Stimulated activated CD8-positive, alpha-beta memory T cell treated with anti-CD3 and anti-CD28 coated beads, Interleukin-7, amount 100 ng/mL, for 1 hour (primary cell): ENCODE measurements at regions not wholly inside any gene's neighbourhood (a gene's known extent, or its start where the extent isn't known, plus 50 kb on each side); places are given as distances from the start of the nearest gene placed in this dataset.
"Not testable (repeated sequence)": the region's sequence is repeated elsewhere in the genome, so short reads cannot be mapped to it uniquely, and the experiment has no call there.

Experiments used
- DNase-seq, 2 donors: peaks; one replicate each; pipeline ENCODE4 v3.0.0-alpha.2; 2020; ENCODE audit warnings: low read depth in 2 of 2

DNA sequence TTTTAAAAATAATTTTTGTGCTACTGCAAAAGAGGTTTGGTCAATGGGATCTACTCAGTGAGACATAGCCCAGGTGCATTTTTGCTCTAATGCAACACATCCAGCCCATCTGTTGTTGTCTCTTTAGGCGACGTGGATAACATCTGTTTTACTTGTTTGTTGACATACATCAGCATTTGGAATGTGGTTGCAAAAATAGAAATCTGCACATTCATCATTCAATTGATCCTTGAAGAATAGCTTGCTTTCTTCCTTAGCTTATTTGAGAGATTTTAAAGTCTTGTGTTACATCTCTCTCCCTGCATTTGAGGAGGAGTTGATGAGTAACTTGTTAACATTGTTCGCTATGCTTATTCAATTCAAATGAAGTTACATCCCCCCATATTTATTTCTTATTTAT lies 1202.3 kb downstream of the NSUN3 start:
- DNase-seq = no peak

DNA sequence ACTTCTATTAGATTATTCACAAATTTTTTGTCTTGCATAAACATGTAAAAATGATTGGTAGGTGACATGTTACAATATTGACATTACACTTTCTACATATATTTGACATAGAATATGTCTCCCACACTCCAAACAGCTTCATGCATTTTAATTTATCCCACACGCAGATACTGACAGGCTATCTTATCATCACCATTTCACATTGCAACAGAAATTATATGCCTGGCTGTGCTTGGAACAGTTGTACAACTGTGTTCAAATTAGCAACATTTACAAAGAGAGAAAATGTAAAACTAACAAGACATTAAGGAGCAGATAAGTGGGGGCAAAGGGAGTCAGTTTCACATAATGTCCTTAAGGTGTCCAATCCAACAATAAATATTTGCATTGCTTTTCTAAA lies 1208.5 kb downstream of the NSUN3 start:
- DNase-seq = no peak

DNA sequence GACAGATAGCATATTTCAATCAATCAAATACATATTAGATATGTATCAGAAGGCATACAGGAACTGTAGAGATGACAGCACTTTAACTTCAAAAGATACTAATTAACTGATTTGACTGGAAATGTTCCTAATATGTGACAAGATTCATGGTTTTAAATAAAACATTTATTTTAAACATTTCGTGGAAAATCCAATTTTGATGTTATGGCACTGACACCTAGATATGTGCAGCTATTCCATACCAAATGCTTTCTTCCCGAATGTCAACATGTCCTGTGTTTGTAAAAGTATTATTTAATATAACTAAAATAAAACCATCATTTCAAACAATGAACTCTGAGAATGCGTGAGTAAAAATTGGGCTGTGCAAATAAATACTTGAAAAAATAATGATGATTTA lies 1209.3 kb downstream of the NSUN3 start:
- DNase-seq = no peak

DNA sequence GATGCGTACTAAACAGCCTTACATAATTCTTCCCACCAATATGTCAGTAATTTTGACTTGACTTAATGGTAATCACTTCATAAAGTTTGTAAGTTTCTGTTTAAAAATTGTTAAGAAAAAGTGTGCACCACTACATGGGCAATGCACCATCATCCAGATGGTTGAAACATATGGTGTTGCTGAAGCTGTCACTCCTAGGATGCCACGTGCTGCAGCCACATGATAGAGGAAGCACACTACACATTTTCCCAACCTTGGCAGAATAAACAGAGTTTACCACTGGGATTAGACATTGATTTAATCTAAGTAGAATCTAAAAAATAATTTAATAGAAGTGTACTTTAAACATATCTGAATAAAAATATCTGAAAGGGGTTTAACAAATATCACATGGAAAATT lies 1209.9 kb downstream of the NSUN3 start:
- DNase-seq = no peak

DNA sequence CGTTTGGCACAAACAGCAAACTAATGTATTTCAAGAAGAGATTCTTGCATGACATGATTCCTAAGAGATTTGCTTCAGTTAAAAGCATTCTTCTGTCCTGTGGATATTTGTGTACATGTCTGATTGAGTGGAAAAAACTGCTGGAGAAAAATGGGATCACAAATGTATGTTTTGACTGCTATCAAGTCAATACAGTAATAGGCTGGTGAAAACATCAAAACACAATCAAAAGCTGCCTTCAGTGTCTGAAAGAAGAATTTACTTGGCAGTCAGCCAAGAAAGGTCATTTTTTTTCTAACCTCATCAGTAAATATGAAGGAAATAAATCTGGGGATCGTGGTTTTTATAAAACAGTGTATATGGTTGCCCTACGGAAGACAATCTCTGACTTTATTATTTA lies 1214.8 kb downstream of the NSUN3 start:
- no peak for DNase-seq

DNA sequence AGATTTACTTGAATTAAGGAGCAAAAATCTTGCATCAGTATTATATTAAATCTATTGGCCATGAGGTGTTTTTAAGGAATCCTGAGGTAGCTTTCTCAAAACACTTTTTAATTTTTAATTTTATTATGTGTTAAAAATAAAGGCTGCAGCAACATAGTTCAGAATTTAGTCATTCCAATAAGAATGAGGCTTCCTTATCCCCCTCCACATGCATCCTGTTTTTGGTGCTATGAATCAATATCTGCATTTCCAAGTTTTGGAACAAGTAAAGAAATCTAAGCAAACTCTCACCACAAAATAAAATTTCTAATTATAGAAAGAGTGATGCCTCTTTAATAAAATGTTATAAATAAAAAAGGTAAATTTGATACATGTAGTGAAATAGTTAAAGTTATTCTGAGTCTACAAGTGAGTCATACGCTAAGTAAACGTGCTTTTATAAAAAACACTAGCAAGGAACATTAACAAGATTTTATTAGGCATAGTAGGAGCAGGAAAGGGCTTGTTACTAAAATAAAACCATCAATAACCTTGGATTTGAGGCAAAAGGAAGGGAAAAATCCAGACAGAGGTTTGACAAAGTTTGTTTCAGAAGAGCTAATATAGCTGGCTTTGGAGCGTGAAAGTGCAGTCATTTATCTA lies 1218.0 kb downstream of the NSUN3 start:
- DNase-seq = no peak

DNA sequence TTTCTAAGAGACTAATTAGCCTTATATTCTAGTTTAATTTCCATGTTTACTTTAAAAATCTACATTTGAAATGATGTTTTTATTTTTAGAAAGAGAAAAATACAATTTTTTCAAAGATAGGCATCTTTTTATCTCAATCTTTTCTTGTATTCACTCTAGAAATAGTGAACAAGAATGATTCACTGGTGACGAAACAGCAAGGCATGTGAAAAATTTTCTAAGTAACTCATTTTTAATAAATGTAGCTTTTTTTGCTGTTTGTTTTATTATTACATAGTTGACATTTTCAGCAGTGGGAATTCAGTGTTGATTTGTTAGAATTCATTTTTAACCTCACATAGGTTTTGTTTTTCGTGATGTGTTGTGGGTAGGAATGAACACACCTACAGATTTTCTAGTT lies 1226.4 kb downstream of the NSUN3 start:
- no peak for DNase-seq

DNA sequence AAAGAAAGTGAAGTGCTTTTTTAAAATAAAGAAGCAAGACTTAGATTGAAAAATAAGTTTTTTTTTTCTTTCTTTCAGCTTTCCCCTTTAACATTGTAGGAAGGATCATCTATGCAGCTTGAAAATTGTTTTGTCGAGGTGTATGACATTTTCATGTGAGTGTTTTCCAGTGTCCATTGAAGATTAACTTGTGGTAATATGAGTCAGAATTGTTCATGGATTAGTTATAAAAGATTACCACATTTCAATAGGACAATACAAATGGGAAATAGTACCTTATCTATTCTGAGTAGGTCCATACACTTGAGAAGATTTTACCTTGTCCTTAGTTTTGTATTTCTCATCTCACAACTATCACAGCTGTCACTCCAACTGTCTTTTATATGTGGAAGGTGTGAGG lies 1234.7 kb downstream of the NSUN3 start:
- DNase-seq = no peak

DNA sequence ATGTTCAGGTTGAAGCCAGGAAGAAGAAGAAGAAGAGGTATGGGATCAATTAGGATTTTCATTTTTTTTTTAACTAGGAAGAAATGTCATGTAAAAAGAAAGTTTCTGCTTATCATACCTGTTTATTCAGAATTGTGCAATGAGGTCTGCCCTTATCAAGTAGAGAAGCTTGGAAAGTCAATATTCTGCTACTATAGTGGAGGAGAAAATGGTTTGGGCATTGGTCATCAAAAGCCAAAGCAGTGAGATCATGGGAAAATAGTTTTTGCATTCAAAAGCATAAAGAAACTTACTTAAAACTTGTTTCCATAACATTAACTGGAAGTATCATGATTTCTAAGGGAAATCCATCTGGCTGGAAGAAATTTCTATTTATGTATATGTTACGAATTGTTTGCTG lies 1239.2 kb downstream of the NSUN3 start:
- DNase-seq = no peak

DNA sequence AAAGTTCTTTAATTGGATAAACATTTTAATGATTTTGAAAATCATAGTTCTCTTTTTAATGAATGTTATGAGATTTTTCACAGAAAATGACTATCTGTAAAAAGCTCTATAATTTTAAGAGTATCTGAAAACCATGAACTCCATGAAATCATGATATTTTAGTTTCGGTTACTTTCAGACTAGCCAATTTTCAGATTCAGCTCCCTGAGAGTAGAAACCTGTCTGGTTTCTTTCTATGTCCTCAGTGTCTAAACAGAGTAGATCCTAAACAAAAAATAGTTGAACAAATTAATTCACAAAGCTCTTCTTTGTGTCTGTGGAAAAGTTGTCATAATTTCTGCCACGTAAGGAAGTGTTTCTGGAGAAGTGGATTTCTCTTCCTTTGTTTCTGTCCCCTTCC lies 1247.7 kb downstream of the NSUN3 start:
- no peak for DNase-seq

DNA sequence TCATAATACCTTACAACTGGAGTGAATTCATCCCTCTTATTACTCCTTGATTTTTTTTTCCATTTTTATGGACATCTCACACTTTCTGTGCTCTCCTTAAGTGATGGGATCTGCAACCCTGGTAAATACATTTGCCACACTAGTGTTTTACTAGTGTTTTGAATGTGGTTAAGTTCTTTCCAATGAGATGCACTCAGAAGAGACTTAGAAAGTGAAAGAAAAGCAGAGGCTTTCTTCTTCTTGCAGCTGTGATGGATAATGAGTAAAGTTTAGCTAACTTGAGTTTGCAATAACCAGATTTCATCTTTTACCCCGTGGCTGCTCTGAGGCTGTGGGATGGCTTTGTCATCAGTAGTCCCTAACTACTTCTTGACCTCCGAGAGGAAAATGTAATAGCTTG lies 1248.4 kb downstream of the NSUN3 start:
- no peak for DNase-seq

DNA sequence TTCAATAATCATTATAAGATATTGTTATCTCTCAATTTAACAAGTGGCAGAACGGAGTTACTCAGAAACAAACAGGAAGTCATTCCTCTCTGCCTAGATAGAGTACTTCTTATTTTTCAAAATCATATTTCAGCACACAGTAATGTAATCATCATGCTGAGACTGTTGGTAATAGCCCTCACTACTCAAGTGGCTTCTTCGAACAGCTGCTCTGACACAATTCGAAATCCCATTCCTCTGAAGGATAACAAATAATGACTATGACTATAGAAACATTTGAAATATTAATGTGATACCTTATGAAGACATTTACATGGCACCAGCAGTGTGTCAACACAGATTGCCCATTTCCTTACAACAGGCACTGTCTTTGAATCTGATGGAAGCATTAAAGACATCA lies 1249.8 kb downstream of the NSUN3 start:
- DNase-seq = no peak

DNA sequence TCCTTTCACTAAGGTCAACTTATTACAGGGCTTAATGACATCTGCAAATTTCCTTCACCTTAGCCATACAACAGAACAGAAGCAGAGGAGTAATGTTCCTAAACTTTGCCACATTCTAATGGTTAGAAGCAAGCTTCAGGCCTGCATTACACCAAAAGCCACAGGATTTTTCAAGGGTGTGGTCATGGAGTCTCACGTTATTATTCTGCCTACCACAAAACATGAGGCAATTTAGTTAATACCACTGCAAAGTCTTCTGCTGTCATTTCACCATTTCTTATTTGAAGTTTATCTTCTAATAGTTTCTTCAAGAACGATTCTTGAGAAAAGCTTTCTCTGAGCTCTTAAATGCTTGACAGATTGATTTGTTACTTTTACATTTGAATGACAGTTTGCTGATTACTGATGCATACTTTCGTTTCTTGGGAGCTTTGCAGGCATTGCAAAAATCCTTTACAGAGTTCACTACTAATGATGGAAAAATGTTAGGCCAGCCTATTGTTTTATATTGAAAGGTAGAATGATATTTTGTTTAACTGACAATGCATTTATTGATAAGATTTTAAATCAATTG lies 1257.1 kb downstream of the NSUN3 start:
- no peak for DNase-seq

DNA sequence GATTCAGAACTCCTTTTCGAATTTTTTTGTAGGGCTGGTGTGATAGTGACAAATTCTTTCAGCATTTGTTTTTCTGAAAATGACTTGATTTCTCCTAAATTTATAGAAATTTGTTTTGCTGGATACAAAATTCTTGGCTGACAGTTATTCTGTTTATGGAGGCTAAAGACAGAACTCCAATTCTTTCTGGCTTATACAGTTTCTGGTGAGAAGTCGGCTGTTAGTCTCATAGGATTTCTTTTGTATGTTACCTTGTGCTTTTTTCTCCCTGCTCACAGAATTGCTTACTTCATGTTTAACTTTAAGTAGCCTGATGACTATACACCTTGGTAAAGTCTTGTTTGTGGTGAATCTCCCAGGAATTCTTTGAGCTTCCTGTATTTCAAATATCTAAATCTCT lies 1264.6 kb downstream of the NSUN3 start:
- DNase-seq = no peak

DNA sequence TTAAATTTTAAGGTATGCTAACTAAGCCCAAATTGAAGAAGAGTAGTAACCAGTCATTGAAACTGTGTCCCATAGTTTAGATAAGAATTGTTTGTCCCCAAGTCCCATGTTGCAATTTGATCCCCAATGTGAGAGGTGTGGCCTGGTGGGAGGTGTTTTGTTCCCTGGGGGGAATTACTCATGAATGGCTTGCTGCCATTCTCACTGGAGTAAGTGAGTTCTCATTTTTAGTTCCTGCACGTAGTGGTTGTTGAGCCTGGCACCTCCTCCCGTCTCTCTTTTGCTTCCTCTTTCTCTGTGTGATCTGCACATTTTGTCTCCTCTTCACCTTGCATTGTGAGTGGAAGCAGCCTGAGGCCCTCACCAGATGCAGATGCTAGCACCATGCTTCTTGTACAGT lies 1271.0 kb downstream of the NSUN3 start:
- no peak for DNase-seq

DNA sequence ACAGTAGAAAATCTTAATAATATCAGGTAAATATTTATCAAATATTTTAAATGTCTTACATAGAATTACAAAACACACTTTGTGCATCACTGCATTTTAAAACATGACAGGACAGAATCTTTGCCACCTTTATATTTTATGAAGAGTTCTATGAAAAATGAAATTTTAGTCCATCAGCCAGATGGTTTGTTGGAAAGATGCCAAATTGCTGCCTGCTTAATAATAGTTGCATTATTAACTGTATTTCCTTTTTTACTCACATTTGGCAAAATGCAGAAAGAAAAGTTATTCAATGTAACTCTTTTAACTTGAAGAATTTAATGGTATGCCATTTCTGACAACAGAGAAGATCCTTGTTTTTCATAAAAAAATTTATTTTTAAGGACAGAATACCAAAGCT lies 1271.6 kb downstream of the NSUN3 start:
- DNase-seq = no peak

DNA sequence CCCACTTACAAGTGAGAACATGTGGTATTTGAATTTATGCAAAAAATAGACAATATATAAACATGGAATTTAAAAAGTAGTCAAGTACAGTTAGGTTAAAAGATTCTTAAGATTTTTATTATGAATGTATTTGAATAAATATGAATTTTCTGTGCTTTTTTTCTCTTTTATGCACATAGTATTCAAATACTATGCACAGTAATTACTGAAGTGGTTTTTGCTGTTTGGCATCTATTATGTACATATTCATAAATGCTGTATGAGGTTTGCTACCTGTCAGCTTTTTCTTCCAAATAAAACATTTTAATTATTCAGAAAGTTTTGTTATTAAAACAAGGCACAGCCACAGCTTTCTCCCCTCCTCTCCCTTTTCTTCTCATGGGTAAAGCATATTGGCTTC lies 1272.7 kb downstream of the NSUN3 start:
- no peak for DNase-seq

DNA sequence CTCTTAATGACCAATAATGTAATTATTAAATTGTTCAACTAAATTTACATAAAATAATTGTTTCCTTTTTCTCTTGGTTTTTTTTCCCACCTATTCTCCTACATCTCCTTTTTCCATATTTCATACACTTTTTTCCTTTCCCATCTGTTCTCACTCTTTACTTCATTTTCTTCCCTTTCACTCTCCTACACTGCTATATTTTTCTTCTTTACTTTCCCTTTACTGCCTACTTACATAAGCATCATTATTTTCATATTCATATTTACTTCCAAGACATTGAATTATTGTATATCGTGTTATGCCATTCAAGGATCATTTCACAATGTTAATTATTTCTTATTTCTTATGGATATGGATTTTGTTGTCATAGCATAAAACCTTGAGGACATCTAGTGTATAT lies 1275.6 kb downstream of the NSUN3 start:
- no peak for DNase-seq

DNA sequence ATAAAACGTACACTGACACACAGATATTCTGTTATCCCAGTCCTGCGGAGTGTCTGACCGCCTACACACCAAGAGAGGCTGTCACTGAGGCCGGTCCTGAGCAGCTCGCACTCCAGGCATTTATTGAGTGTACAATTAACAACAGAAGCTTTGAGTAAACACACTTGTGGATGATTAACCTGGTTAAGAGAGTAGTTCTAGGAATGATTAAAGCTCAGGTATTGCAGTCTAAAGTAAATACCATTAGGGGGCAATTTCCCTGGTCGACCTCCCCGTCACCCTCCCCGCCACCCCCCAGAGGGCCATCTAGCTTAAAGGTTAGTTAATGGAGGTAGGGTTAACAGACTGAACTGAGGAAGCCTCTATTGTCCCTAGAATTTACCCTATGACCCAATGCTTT lies 1278.5 kb downstream of the NSUN3 start:
- no peak for DNase-seq

DNA sequence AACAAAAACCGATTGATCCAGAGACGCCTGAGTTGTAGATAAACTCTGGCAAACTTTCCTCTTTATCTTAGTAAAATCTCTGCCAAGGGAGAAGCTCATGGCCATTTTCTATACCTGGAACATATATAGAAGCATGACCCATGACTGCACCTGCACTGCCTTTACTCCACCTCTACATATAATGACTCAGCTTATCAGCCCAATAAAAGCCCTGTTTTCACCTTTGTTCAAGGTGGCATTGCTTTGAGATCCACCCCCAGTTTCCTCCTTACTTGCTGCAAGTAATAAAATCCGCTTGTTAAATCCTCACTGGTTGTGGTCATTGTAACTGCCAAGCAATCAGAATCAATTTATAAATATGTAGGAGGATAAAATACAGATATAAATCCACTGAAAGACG lies 1280.4 kb downstream of the NSUN3 start:
- DNase-seq = no peak

DNA sequence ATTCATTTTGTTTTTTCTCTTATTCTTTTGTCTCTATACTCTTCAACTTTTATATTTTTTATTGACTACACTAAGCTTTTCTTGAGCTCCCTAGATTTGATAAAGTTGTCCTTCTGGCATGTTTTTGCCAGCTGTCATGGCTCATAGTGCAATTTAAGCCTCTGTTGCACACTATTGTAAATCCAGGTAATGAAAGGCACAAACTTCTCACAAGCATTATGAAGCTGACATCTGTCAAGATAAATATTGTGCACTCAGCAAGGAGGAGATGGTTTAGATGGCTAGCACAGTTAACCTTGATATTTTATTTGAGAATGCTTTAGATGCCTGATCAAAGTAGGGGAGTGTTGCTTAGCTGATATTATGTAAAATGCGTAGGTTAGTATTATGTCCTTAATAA lies 1280.9 kb downstream of the NSUN3 start:
- DNase-seq = no peak

DNA sequence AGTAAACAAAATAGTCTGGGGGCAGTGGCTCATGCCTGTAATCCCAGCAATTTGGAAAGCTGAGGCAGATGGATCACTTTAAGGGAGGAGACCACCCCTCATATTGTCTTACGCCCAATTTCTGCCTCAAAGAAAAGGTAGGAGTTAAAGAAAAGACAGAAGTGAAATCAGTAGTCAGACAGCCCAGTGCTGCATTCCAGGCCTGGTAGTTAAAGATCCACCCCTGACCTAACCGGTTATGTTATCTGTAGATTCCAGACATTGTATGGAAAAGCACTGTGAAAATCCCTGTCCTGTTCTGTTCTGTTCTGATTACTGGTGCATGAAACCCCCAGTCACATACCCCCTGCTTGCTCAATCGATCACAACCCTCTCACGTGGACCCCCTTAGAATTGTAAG lies 1285.1 kb downstream of the NSUN3 start:
- not testable (repeated sequence) for DNase-seq

DNA sequence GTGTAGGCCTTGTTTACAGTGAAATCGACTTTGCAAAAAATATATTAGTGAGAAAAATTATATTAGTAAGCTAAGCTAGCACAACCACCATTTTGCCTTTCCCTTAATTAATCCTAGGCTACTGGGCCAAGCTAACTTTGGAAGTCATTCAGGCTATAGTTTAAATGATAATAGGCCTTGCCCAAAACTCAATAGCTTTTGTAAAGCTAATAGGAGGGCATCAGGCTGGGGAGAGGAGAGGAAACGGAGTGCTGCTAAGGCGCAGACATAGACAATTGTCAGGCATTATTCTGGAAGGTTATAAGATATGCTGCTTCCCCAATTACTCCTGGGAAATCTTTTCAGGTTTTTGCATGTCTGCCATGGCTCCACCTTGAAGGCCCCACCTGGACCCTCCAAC lies 1286.0 kb downstream of the NSUN3 start:
- no peak for DNase-seq

DNA sequence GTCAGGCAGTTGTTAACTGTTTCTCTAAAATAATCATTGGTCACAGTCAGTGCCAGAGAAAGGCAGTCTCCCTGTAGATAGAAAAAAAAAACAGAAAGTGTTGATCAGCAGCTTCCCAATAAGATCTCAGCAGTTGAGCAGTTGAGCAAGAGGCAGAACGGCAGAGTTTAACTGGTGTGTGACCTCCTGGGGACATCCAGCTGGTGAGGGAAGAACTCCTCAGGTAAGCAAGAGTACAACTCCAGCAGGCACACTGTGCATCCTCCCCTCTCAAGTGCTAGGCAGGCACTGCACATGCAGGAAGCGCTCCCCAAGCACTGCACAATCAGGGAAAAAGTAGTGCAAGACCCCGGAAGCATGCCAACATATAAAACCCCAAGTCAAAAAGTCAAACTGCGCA lies 1287.2 kb downstream of the NSUN3 start:
- DNase-seq = no peak
